PC-3 (cell line): ENCODE measurements at regions not wholly inside any gene's neighbourhood (a gene's known extent, or its start where the extent isn't known, plus 50 kb on each side); places are given as distances from the start of the nearest gene placed in this dataset.

Experiments used
- ATAC-seq: fragments of 200-7000 bp; cut with Tn5 transposase; 2 replicates; pipeline ENCODE4 v1.9.1; 2020; ENCODE audit warnings: mild to moderate bottlenecking, moderate library complexity
- BruUV-seq: library from RNA; stranded (reverse); fragments of 400-500 nt; replicated peaks from 2 replicates; lab custom pipeline; 2021; lab: Mats Ljungman, UMichigan
- CTCF ChIA-PET: fragments of 300-600 bp; sonication (Branson Sonifier 250); formaldehyde crosslinking; loops from one replicate; lab custom pipeline; 2022; ENCODE audit warnings: antibody characterized with exemption; lab: Charles Lee
- POLR2A ChIA-PET: fragments of 300-600 bp; sonication (Branson Sonifier 250); formaldehyde crosslinking; loops from one replicate; lab custom pipeline; 2022; ENCODE audit warnings: antibody characterized with exemption; ENCODE audit not compliant: unreplicated experiment; lab: Charles Lee
- DNase-seq: peaks from one replicate; pipeline ENCODE4 v3.0.0-alpha.2; 2015
- H2AFZ ChIP-seq: fragments of 300-600 bp; sonication (generic); 2 replicates; pipeline ENCODE4 v1.6.0; 2016; ENCODE audit warnings: antibody characterized with exemption, low read length
- H3F3A ChIP-seq: fragments of 300-600 bp; sonication (generic); one replicate; pipeline ENCODE4 v1.6.0; 2017; ENCODE audit warnings: antibody characterized with exemption, low read length, control low read depth, mild to moderate bottlenecking; ENCODE audit not compliant: unreplicated experiment
- H3K27ac ChIP-seq: fragments of 300-600 bp; sonication (generic); 2 replicates; pipeline ENCODE4 v1.5.1; 2016; ENCODE audit warnings: mild to moderate bottlenecking, low read length
- H3K27me3 ChIP-seq: fragments of 300-600 bp; sonication (generic); 2 replicates; pipeline ENCODE4 v1.6.1; 2016; ENCODE audit warnings: low read length, mixed read lengths
- H3K36me3 ChIP-seq: fragments of 300-600 bp; sonication (generic); 2 replicates; pipeline ENCODE4 v1.6.1; 2016; ENCODE audit warnings: low read depth, mixed run types, low read length, mixed read lengths
- H3K4me1 ChIP-seq: fragments of 300-600 bp; sonication (generic); 2 replicates; pipeline ENCODE4 v1.5.1; 2016; ENCODE audit warnings: low read length; ENCODE audit not compliant: insufficient read depth
- H3K4me2 ChIP-seq: fragments of 300-600 bp; sonication (generic); 2 replicates; pipeline ENCODE4 v1.6.0; 2016; ENCODE audit warnings: low read length
- H3K4me3 ChIP-seq: fragments of 300-600 bp; sonication (generic); 2 replicates; pipeline ENCODE4 v1.5.1; 2016; ENCODE audit warnings: mild to moderate bottlenecking, low read length, mixed read lengths
- H3K79me2 ChIP-seq: fragments of 300-600 bp; sonication (generic); 2 replicates; pipeline ENCODE4 v1.6.1; 2017; ENCODE audit warnings: low read length, mixed read lengths
- H3K9ac ChIP-seq: fragments of 300-600 bp; sonication (generic); 2 replicates; pipeline ENCODE4 v1.6.0; 2016; ENCODE audit warnings: mild to moderate bottlenecking, low read length
- H3K9me2 ChIP-seq: fragments of 300-600 bp; sonication (generic); replicated peaks from 2 replicates; pipeline ENCODE4 v1.6.1; 2016; ENCODE audit warnings: mixed run types, low read length, mixed read lengths
- H3K9me3 ChIP-seq: fragments of 300-600 bp; sonication (generic); 2 replicates; pipeline ENCODE4 v1.6.1; 2016; ENCODE audit warnings: low read length, mixed read lengths
- H4K20me1 ChIP-seq: fragments of 300-600 bp; sonication (generic); 2 replicates; pipeline ENCODE4 v1.6.1; 2016; ENCODE audit warnings: low read length, mixed read lengths
- EZH2 ChIP-seq: fragments of 300-600 bp; sonication (generic); IDR thresholded peaks from one replicate; pipeline ENCODE4 v1.6.1; 2017; ENCODE audit warnings: antibody characterized with exemption, mild to moderate bottlenecking, low read length; ENCODE audit not compliant: unreplicated experiment
- EZH2phosphoT487 ChIP-seq: fragments of 300-600 bp; sonication (generic); IDR thresholded peaks from 2 replicates; pipeline ENCODE4 v1.6.1; 2018; ENCODE audit warnings: mild to moderate bottlenecking, antibody characterized with exemption, low read length, borderline replicate concordance
- intact Hi-C: fragments of 100-400 bp; cut with micrococcal nuclease; formaldehyde crosslinking; loops from 2 replicates; pipeline ENCODE4 v1.9.0; 2023
- TF ChIP-seq, protein P1 (sequence below): fragments of 300-600 bp; sonication (generic); conservative IDR thresholded peaks from 2 replicates; pipeline ENCODE4 v1.5.1; 2017; ENCODE audit warnings: antibody characterized with exemption, low read depth, mild to moderate bottlenecking, low read length

DNA sequence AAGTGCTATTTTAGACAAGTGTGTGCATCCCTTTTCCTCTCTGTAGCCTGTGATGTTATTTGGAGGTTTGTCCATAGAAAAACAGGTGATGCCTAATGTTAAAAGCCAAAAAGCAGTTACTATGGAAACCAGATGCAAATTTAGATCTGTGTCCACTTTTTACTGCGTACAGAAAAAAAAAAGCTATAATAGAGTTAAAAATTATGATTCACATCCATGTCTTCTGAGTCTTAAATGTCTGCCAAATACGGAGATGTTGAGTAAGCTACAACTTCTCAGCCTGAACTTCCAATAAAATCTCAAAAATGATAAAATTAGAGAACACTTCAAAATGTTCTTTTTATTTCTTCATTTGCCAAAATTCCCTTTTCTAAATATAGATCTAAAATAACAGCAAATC, 74.2 kb upstream of the GAP43 start:
- Histone ChIP-seq H3K79me2 (no peaks in the 10 kb centered on the region), H4K20me1 (no peaks in the 10 kb centered on the region), H3K4me3 (no peak overlapping the region), H3K27ac (no peak overlapping the region), H3F3A (no peaks in the 10 kb centered on the region), H3K9me3 (no peaks in the 10 kb centered on the region), H3K9me2 (no peaks in the 10 kb centered on the region), H3K9ac (no peak overlapping the region), H3K4me2 (no peak overlapping the region), H3K36me3 (no peaks in the 10 kb centered on the region), H3K27me3 (peaks cover 9% of the 10 kb centered on the region; the same call in 1 of the 2 replicates), H3K4me1 (no peaks in the 10 kb centered on the region), H2AFZ (no peak overlapping the region)
- POLR2A ChIA-PET, result no interaction called here
- ATAC-seq (no peak), DNase-seq (no peak)
- BruUV-seq, result no TSS peak
- intact Hi-C loops, result no loop called here
- CTCF ChIA-PET, result no interaction called here
- TF ChIP-seq, protein P1, sequence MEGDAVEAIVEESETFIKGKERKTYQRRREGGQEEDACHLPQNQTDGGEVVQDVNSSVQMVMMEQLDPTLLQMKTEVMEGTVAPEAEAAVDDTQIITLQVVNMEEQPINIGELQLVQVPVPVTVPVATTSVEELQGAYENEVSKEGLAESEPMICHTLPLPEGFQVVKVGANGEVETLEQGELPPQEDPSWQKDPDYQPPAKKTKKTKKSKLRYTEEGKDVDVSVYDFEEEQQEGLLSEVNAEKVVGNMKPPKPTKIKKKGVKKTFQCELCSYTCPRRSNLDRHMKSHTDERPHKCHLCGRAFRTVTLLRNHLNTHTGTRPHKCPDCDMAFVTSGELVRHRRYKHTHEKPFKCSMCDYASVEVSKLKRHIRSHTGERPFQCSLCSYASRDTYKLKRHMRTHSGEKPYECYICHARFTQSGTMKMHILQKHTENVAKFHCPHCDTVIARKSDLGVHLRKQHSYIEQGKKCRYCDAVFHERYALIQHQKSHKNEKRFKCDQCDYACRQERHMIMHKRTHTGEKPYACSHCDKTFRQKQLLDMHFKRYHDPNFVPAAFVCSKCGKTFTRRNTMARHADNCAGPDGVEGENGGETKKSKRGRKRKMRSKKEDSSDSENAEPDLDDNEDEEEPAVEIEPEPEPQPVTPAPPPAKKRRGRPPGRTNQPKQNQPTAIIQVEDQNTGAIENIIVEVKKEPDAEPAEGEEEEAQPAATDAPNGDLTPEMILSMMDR, result no peak
- TF ChIP-seq EZH2 (no peak), EZH2phosphoT487 (no peak)

DNA sequence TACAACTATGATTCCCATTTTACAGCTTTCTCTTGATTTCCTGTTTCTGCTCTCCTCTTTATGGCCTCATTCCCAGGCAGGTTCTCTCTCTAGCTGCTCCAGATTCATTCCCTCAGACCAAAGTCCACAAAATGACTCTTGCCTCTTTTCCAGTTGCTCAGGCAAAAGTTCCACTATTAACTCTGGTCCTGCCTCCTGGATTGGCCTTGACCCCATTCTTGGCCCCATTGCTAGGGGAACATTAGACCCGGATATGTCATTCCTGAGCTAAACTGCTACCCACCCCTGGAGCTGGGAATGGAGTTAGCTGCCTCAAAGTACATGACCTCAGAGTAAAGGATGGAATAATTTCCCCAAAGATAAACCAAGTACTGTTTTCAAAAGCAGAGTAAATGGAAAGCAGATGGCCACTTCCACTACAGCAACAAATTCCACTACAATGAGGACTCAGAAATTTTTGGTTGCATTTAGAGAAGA, 73.0 kb upstream of the GAP43 start:
- no peak for DNase-seq
- Histone ChIP-seq H3K27me3 (peaks cover 10% of the 10 kb centered on the region; the same call in 1 of the 2 replicates), H3K9me3 (no peaks in the 10 kb centered on the region), H3K4me1 (no peaks in the 10 kb centered on the region), H3F3A (no peaks in the 10 kb centered on the region), H3K36me3 (no peaks in the 10 kb centered on the region), H3K4me3 (no peak overlapping the region), H3K79me2 (no peaks in the 10 kb centered on the region), H2AFZ (no peak overlapping the region), H3K4me2 (no peak overlapping the region), H3K27ac (no peak overlapping the region), H3K9ac (no peak overlapping the region), H3K9me2 (no peaks in the 10 kb centered on the region), H4K20me1 (no peaks in the 10 kb centered on the region)
- TF ChIP-seq EZH2, result no peak
- TF ChIP-seq EZH2phosphoT487, result no peak
- TF ChIP-seq, protein P1, result no peak
- no TSS peak for BruUV-seq
- ChIA-PET CTCF (no interaction called here), POLR2A (no interaction called here)
- no peak for ATAC-seq
- intact Hi-C loops, result no loop called here

DNA sequence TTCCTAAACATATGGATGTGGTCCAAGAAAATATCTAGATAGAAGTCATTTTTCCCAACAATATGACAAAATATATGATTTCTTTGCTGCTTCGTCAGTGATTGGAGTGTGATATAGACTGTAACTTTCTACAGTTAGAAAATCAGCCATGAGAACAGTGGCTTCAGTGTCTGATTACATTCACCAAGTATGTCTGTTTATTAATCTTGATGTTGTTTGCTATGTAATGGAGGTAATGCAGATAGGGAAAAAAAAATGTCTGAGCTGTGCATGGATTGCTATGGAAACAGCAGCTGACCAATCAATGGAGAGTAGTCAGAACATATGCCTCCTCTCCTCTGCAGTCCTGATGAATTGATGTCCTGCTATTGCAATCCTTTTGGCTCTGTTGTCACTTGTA, 72.3 kb upstream of the GAP43 start:
- Histone ChIP-seq H3K79me2 (no peaks in the 10 kb centered on the region), H3K9me2 (no peaks in the 10 kb centered on the region), H3K4me2 (no peak overlapping the region), H3F3A (no peaks in the 10 kb centered on the region), H3K27me3 (peaks cover 10% of the 10 kb centered on the region; the same call in 1 of the 2 replicates), H2AFZ (no peak overlapping the region), H4K20me1 (no peaks in the 10 kb centered on the region), H3K4me1 (no peaks in the 10 kb centered on the region), H3K9me3 (no peaks in the 10 kb centered on the region), H3K4me3 (no peak overlapping the region), H3K9ac (no peak overlapping the region), H3K27ac (no peak overlapping the region), H3K36me3 (no peaks in the 10 kb centered on the region)
- TF ChIP-seq, protein P1, result no peak
- TF ChIP-seq EZH2phosphoT487 (no peak), EZH2 (no peak)
- DNase-seq, result no peak
- BruUV-seq, result no TSS peak
- CTCF ChIA-PET, result no interaction called here
- POLR2A ChIA-PET, result interaction anchor here (0.6 kb wide), 1 partner anchor 10 kb away, joined by 5 read pairs; no protein-coding TSS in a partner anchor
- intact Hi-C loops, result no loop called here
- no peak for ATAC-seq
